T-helper 1 cell (primary cell): ENCODE measurements at regions not wholly inside any gene's neighbourhood (a gene's known extent, or its start where the extent isn't known, plus 50 kb on each side); places are given as distances from the start of the nearest gene placed in this dataset.
"Not testable (repeated sequence)": the region's sequence is repeated elsewhere in the genome, so short reads cannot be mapped to it uniquely, and the experiment has no call there.

Source experiments
- DNase-seq, 5 donors: peaks; one replicate each; pipeline ENCODE4 v3.0.0-alpha.2; 2012 to 2020

DNA sequence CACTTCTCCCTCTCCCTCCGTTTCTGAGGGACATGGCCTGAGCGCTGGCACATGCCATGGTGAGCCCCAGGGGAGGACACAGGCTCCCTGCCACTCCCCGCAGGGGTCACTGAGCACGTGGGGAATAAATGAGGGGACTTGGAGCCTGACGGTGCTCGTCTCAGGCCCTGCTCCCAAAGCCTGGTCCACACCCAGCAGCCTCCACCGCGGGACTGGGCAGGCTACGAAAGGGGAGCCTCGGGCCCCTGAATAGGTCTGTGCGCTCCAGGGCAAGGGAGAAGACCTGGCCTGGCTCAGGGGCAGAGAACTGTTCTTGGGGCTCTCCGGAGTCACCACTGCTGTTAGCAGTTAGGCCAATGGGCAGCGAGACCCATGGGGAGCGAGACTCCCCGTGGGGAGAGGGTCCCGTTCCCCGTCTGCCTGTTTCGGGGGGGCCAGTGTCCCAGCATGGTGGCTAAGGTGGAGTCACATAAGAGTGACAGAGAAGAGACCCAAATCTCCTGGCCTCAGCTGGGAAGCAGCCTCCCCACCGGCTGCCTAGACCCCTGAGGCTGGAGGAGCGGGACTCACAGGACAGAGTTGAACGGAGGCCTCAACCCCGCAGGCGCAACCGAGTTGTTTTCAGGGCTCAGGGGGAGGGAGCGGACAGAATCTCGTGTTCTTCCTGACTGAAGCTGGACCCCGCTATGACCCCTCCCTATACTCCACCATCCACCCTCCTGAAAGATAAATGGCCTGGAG, 329.8 kb upstream of the SFSWAP start:
- no peak for DNase-seq

DNA sequence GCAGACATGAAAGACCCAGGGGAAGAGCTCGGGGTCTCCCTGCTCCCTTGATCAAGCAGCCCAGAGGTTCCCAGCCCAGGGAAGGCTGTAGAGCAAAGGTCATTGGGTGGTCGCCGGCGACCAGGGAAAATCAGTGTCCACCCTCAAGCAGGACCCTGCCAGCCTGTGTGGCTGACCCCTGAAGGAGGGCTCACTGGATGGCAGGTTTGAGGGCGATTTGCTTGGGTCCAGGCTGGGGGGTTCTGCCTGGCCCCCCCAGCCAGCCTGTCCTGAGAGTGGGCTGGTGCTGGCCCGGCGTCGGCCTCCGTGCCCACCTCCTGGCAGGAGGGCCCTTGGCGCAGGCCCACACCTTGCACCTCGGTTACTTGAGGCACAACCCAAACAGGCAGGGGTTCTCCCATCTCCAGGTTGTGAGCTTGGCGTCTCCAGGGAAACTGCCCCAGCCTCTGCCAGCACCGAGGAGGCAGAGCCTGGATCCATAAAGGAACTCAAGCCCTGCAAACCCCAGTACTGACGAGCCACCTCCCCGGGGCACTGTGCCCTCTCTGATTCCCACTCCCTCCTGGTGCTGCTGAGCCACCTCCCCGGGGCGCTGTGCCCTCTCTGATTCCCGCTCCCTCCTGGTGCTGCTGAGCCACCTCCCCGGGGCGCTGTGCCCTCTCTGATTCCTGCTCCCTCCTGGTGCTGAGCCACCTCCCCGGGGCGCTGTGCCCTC, 329.0 kb upstream of the SFSWAP start:
- no peak for DNase-seq

DNA sequence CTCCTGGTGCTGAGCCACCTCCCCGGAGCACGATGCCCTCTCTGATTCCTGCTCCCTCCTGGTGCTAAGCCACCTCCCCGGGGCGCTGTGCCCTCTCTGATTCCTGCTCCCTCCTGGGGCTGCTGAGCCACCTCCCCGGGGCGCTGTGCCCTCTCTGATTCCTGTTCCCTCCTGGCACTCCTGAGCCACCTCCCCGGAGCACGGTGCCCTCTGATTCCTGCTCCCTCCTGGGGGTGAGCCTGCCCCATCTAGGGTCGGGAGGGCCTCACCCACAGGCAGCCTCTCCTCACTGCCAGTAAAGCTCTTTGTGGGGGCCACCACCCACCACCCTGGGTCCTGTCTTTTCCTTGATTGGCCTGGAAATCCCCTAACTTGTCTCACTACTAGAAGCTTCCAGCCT, 327.6 kb upstream of the SFSWAP start:
- DNase-seq, result no peak

DNA sequence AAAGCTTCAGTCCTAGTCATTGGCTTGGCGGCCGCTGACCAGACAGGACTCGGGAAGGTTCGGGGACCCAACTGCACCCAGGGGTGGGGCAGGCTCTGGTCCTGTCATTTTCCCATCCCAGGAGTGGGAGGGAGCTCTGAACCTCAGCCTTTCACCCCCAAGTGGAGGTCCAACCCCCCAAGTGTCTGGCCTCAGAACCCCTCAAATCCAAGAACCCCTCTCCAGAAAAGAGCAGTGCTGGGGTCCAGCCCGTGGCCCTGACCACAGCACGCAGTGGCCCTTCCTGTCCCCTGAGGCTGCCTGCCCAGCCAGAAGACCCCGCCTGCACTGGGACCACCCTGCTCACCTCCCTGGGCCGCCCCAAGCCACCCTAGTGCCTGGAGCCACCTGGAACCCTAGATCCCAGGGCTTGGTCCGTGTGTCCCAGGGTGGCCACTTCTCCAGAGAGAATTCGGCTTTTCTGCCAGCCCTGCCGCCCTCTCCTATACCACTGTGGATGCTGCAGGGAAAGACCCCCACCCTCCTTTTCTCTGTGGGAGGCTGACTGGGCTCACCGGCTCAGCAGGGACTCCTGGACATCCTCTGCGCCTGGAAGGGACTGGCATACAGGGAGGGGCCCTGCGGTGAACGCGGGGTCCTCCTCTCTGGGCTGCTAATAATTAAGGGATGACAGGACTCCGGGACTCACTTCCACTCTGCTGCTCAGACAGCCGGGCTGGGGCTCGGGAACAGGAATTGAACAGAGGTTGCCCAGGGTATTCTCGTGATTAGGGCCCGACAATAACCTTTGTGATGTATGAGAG, 326.9 kb upstream of the SFSWAP start:
- DNase-seq, result no peak

DNA sequence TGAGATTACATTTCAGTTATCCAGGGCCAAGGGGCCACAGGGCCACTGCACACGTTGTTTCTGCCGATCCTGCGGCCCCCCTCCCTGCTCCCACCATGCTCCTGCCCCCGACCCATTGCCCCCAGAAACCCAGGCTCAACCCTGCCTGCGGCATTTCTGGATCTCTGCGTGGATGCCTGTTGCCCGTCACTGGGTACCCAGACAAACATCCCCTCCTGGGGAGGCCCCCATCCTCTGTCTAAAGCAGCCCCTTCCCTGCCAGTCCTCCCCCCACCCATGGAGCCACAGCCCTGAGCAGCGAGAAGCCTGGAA, 326.4 kb upstream of the SFSWAP start:
- no peak for DNase-seq

DNA sequence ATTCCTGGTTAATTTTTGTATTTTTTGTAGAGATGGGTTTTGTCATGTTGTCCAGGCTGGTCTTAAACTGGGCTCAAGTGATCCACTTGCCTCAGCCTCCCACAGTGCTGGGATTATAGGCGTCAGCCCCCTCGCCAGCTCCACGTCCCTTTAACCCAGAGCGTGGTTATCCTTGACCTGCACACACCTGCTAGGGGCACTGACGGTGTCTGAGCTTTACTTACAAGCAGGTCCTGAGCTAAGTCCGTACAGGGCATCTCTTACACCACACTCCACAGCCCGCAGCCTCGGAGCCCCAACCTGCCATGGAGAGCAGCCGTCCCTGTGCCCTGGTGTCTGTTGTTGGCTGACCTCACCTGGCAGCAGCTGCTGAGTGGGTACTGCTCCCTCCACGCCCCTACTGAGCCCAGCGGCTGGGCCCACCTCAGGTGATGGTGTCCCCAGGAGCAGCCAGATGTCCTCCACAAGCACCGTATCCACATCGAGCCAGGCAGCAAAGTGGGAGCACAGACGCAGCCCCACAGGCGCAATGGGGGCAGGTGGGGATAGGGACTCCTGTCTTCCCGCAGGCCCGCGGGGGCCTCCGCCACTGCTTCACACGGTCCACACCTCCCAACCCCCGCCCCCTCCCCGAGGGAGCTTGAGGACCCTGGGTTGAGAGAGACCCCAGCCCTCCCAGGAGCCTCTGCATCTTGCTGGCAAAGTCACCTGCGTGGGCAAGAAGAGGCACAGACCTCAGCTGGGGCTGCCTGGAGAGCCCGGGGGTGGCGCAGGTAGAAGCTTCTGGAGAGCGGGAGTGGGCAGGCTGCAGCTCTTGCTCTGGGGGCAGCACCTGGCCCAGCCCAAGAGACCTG, 325.4 kb upstream of the SFSWAP start:
- DNase-seq, result no peak

DNA sequence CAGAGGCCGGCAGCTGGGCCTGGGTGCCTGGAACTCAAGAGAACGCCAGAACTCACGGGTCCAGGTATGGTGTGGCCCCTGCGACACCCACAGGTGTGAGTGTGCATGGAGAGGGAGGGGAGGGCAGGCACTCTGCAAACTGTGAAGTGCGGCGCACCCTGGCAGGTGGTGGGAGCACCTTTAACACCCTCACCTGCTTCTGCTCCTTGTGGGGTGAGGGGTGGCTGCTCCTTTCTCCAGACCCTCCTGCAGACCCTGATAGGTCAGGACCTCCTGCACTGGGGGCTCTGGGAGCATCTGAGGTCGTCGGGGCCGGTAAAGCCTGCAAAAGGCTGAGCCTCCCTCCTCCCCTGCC, 324.7 kb upstream of the SFSWAP start:
- no peak for DNase-seq

DNA sequence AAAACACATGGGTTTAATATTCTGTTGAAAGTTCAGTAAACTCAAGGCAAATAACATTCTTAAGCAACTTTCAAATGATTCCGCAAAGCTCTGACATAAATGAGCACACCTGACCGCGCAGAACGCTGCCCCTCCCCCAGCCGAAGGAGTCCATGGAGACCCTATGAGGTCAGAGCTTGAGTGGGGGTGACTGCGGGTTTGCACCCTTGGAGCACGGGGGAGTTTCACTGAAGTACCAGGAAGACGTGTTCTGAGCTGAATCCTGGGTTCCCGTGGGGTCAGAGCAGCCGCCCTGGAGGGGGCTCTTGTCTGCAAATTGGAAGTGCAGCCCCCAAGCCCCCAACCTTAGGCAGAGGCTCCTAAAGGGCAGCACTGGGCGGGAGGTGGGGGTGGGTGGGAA, 324.1 kb upstream of the SFSWAP start:
- DNase-seq, result no peak

DNA sequence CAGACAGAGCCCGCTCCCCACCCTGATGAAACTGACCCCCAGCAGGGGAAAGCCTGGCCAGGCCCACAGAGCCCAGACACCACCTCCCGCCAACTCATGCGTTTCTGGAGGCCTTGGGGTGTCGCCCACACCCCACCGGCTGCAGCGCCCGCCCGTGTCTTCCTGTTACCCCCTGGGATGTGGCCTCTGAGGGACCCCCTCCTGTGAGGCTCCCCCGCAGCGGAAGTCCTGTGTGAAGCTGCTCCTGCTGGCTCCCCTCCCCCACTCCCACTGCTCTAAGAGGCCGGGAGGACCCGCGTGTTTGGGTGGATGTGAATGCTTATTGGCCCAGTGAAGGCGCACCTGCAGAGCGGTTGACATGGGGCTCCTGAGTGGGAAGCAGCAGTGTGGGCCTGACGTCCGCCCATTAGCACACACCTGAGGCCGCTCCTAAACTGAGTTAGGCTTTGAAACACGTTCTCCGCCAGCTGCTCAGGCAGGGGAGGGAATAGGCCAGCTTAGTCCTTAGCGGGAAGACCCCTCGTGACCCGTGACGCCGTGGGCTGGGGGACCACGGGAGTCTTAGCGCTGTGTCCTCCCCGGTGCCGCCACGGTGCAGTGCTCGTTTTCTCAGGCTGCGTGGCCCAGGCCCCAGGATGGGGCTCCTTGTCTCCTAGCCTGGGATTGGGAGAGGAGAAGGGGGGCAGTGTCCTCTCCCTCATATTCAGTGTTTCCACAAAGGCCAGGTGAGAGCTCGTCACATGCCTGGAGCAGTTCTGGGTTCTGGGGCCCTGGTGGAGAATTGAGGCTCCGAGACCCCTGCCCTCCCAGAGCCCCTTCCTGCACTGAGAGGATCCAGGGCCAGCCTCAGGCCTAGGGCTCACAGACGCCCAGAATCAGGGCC, 323.4 kb upstream of the SFSWAP start:
- no peak for DNase-seq

DNA sequence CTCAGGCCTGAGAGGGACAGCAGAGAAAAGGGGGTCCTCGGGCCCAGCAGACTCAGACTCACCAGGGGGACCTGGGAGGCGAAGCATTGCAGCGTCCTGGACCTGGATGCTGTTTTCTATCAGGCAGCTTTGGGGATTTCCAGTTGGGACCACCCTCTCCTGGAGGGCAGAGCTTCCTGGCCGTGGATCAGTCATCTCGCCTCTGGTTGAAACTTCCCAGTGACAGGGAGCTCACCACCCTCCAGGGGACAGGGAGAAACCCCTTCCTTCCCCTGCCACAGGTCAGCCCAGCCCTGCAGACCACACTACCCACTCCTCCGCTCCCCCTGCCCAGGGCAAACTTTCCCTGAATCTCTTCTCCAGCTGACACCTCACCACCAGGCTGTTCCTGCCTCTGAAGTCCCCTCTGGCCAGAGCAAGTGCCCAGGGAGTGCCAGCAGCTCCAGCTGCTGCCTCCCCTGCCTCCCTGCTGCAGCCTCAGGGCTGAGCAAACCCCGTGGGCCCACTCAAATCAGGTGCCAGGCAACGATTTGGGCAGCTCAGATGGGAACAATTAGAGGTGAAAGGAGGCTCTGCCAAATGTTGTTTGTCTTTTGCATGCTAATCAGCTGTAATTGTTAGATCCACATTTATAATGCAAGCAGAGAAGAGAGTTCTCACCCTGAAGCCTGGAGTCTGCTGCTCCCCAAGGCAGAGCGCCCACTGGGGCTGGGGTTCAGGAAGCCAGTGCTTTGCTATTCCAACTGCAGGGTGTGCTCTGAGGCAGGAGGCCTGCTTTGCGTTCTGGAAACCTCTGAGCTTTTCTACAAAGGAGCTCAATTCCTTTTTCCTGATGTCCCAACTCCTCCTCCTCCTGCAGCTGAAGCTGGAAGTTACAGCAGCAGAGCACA, 322.5 kb upstream of the SFSWAP start:
- DNase-seq, result not testable (repeated sequence)

DNA sequence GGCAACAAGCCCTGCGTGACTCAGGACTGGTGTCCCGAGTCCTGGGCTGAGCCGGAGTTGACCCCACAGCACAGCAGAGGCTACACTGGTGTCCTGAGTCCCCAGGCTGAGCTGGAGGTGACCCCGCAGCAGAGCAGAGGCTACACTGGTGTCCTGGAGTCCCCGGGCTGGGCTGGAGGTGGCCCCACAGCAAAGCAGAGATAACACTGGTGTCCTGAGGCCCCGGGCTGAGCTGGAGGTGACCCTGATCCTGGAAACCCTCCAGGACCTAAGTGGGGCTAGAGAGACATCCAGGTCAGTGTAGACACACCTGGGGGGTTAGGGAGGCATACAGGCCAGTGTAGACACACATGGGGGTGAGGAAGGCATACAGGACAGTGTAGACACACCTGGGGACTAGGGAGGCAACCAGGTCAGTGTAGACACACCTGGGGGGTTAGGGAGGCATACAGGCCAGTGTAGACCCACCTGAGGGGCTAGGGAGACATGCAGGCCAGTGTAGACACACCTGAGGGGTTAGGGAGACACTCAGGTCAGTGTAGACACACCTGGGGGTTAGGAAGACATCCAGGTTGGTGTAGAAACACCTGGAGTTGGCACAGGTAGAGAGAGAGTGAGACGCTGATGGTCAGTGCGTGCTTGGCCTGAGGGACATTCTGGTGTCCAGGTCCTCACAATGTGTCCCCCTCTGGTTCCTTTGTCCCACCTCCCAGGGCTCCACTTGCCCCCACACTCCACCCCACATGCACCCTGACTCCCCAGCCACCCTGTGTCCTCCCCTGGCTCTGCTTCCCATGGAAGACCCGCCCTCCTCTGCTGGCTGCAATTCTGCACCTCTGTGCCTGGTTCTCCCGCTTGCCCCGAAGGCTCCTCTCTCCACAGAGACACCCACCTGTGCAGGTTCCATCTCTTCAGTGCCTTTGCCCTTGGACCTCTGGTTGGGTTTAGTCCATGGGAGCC, 321.6 kb upstream of the SFSWAP start:
- no peak for DNase-seq

DNA sequence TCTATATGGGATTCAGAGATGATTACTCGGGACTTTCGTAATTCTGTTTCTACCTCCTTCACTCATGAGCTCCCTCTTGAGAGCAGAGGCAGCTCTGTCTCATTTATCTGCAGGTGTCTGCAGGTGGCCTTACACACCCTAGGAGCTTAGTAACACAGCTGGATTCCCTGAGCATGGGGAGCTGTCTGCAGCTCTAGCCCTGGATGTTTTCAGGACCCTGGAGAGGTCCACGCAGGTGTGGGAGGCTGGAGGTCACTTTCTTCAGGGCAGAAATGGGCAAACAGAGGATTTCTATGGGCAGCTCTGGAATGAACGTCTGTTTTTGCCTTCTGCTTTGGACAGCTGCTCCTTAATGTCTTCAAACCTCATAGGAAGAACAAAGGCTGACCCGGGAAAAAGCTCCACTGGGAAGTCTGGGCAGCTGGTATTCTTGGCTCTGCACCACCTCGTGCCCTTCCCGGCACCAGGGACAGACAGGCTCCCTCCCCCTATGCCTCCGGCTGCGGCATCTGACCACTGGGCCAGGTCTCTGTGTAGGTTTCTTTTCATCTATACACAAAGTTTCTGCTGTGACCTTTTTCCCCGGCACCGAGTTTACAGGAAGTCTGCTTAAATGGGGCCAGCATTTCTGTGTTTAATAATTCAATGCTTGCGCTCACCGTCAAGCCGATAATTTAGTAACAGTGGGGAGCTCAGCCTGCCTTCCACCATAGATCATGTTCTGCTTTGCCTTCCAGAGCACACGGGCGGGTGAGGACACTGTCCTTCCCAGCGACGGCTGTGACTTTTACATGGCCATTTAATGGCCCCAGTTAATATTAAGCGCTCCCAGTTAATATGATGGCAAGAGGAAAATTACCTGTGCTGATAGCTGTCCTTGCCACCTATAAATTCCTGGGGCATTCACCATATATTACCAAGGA, 320.2 kb upstream of the SFSWAP start:
- no peak for DNase-seq

DNA sequence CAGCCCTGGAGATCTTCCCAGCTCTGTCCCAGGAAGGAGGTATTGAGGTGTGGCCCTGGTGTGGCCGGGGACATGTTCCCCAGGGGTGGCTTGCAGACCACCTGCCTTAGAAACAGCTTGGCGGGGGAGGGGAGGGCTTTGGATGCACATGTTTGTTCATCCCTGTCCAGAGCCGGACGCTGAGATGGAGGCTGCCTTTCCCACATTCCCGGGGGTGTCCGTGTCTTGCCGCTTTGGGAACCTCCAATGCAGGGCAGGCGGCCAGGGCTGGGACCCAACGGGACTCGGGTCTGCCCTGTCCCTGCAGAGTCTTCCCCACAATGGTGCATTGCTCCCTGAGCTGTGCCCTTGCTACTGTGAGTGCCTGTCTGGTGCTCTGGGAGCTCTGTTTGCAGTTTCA, 319.5 kb upstream of the SFSWAP start:
- DNase-seq, result no peak

DNA sequence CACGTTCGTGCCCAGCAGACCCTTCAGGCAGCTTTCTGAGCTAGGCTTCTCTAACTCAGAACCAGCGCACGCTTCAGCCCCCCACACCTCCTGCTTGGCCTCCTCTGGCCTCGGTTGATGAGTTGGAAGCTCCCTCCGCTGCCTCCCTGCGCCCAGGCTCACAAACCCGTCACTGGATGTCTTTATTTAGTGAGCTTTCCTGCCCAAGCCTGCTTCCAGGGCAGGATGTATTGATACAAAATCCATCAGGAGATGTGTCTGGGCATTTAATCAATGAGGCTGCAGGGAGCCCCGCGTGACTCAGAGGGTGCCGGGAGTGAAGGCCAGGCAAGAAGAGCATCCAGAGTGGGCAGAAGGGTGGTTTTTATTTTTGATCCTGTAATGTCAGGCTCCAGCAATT, 316.1 kb upstream of the SFSWAP start:
- not testable (repeated sequence) for DNase-seq

DNA sequence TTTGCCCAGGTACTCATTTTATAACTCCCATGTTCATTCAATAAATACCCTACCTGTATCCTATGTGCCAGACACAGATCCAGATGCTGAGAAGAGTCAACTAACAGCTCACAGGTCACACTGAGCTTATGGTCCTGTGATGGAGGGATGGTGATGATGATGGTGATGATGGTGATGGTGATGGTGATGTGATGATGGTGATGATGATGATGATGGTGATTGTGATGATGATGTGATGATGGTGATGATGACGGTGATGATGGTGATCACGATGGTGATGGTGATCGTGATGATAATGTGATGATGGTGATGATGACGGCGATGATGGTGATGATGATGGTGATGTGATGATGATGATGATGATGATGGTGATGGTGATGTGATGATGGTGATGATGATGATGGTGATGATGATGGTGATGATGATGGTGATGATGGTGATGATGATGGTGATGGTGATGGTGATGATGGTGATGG, 315.6 kb upstream of the SFSWAP start:
- DNase-seq, result not testable (repeated sequence)

DNA sequence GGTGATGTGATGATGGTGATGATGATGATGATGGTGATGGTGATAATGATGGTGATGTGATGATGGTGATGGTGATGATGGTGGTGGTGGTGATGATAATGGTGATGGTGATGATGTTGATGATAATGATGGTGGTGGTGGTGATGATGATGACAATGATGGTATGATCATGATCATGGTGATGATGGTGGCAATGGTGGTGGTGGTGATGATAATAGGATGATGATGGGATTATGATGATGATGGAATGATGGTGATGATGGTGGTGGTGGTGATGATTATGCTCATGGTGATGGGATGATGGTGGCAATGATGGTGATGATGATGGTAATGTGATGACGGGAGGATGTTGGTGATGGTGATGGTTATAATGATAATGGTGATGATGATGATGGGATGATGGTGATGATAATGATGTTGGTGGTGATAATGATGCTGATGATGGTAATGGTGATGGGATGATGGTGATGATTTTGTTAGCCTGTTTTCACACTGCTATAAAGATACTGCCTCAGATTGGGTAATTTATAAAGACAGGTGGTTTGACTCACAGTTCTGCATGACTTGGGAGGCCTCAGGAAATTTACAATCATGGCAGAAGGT, 314.8 kb upstream of the SFSWAP start:
- DNase-seq, result no peak

DNA sequence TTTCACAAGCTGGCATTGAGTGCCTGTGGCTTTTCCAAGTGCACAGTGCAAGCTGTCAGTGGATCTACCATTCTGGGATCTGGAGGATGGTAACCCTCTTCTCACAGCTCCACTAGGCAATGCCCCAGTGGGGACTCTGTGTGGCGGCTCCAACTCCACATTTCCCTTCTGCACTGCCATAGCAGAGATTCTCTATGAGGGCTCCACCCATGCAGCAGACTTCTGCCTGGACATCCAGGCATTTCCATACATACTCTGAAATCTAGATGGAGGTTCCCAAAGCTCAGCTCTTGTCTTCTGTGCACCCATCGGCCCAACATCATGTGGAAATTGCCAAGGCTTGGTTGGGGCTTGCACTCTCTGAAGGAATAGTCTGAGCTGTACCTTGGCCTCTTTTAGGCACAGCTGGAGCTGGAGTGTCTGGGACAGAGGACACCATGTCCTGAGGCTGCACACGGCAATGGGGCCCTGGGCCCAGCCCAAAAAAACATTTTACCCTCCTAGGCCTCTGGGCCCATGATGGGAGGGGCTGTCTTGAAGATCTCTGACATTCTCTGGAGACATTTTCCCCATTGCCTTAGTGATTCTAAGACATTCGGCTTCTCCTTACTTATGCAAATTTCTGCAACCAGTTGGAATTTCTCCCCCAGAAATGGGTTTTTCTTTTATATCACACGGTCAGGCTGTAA, 313.3 kb upstream of the SFSWAP start:
- no peak for DNase-seq
